Mesodermal cell (in vitro differentiated cells): ENCODE measurements at regions not wholly inside any gene's neighbourhood (a gene's known extent, or its start where the extent isn't known, plus 50 kb on each side); places are given as distances from the start of the nearest gene placed in this dataset.
"Not testable (repeated sequence)": the region's sequence is repeated elsewhere in the genome, so short reads cannot be mapped to it uniquely, and the experiment has no call there.

ENCODE experiments used
- H3K27ac ChIP-seq: 2 replicates; pipeline ENCODE4 v1.7.0; 2013; ENCODE audit warnings: mild to moderate bottlenecking, low read depth, low read length, moderate library complexity; ENCODE audit not compliant: severe bottlenecking
- H3K36me3 ChIP-seq: 2 replicates; pipeline ENCODE4 v1.7.1; 2013; ENCODE audit warnings: mild to moderate bottlenecking, low read length, moderate library complexity; ENCODE audit not compliant: control insufficient read depth, insufficient read depth
- H3K4me1 ChIP-seq: one replicate; pipeline ENCODE4 v1.7.1; 2013; ENCODE audit warnings: mild to moderate bottlenecking, low read length; ENCODE audit not compliant: insufficient read depth, control insufficient read depth, poor library complexity, severe bottlenecking
- H3K4me3 ChIP-seq: 2 replicates; pipeline ENCODE4 v1.7.0; 2013; ENCODE audit warnings: low read length, control low read depth, mild to moderate bottlenecking; ENCODE audit not compliant: insufficient read depth, poor library complexity, severe bottlenecking; ENCODE audit errors: extremely low read depth
- H3K9me3 ChIP-seq: 2 replicates; pipeline ENCODE4 v1.7.1; 2013; ENCODE audit warnings: mild to moderate bottlenecking, low read length, moderate library complexity; ENCODE audit not compliant: control insufficient read depth
- WGBS, 2 experiments: methylation state at CpG; one replicate each; pipeline ENCODE4 v1.1.5; 2013; ENCODE audit warnings: missing lambda C conversion rate in 2 of 2; ENCODE audit not compliant: insufficient coverage in 2 of 2; 5-methylcytosine and 5-hydroxymethylcytosine counted together

- no CpG with 5 or more reads among the region's 14 CpGs for WGBS, 2 experiments
- H3K9me3 ChIP-seq: not testable (repeated sequence)
Measured at GRCh38 chr15:20144333-20145036, 397.1 kb downstream of the GOLGA6L6 start.

GRCh38 chr15:20142906-20143305 lies 398.7 kb downstream of the GOLGA6L6 start:
- H3K4me1 ChIP-seq, H3K4me3 ChIP-seq, H3K36me3 ChIP-seq, H3K9me3 ChIP-seq, H3K27ac ChIP-seq: not testable (repeated sequence)
- no CpG with 5 or more reads among the region's 3 CpGs for WGBS, 2 experiments

More at GRCh38 chr15:20144333-20145036, 397.1 kb downstream of the GOLGA6L6 start:
- H3K4me3 ChIP-seq, H3K36me3 ChIP-seq, H3K4me1 ChIP-seq, H3K27ac ChIP-seq: not testable (repeated sequence)

GRCh38 chr15:20142410-20142809 lies 399.2 kb downstream of the GOLGA6L6 start:
- not testable (repeated sequence) for H3K36me3 ChIP-seq, H3K9me3 ChIP-seq, H3K27ac ChIP-seq, H3K4me1 ChIP-seq, H3K4me3 ChIP-seq
- no CpG with 5 or more reads among the region's 1 CpG for WGBS, 2 experiments

GRCh38 chr15:20124668-20125067 lies 416.9 kb downstream of the GOLGA6L6 start:
- not testable (repeated sequence) for H3K36me3 ChIP-seq, H3K9me3 ChIP-seq, H3K4me3 ChIP-seq, H3K4me1 ChIP-seq, H3K27ac ChIP-seq
- no CpG with 5 or more reads among the region's 4 CpGs for WGBS, 2 experiments

GRCh38 chr15:20106026-20106425 lies 435.6 kb downstream of the GOLGA6L6 start:
- H3K4me3 ChIP-seq: no peak overlapping the region
- 47 to 73% methylated on average over 1 of the region's 2 CpGs for WGBS, 2 experiments
- H3K36me3 ChIP-seq: no peaks in the 10 kb centered on the region
- H3K4me1 ChIP-seq: no peaks in the 10 kb centered on the region
- H3K27ac ChIP-seq: no peak overlapping the region
- no peaks in the 10 kb centered on the region for H3K9me3 ChIP-seq

GRCh38 chr15:20105011-20105990 lies 436.3 kb downstream of the GOLGA6L6 start:
- not testable (repeated sequence) for H3K9me3 ChIP-seq, H3K4me3 ChIP-seq, H3K36me3 ChIP-seq, H3K4me1 ChIP-seq, H3K27ac ChIP-seq
- no CpG with 5 or more reads among the region's 3 CpGs for whole genome bisulfite sequencing, 2 experiments

- not testable (repeated sequence) for H3K27ac ChIP-seq, H3K9me3 ChIP-seq, H3K36me3 ChIP-seq, H3K4me3 ChIP-seq, H3K4me1 ChIP-seq
- 75 to 100% methylated on average over 2 of the region's 6 CpGs for WGBS, 2 experiments
Measured at GRCh38 chr15:20104551-20104950, 437.0 kb downstream of the GOLGA6L6 start.

GRCh38 chr15:20102862-20103261 lies 438.7 kb downstream of the GOLGA6L6 start:
- H3K4me3 ChIP-seq, H3K9me3 ChIP-seq, H3K27ac ChIP-seq, H3K36me3 ChIP-seq, H3K4me1 ChIP-seq: not testable (repeated sequence)
- no CpG with 5 or more reads among the region's 5 CpGs for WGBS, 2 experiments

- WGBS, 2 experiments: no CpG with 5 or more reads among the region's 1 CpG
- not testable (repeated sequence) for H3K27ac ChIP-seq, H3K36me3 ChIP-seq, H3K9me3 ChIP-seq, H3K4me1 ChIP-seq, H3K4me3 ChIP-seq
Measured at GRCh38 chr15:20102209-20102608, 439.4 kb downstream of the GOLGA6L6 start.

GRCh38 chr15:20101281-20101680 lies 440.3 kb downstream of the GOLGA6L6 start:
- WGBS, 2 experiments: no CpG with 5 or more reads among the region's 3 CpGs
- not testable (repeated sequence) for H3K4me3 ChIP-seq, H3K4me1 ChIP-seq, H3K9me3 ChIP-seq, H3K36me3 ChIP-seq, H3K27ac ChIP-seq
